GM12878 (cell line): ENCODE measurements at regions not wholly inside any gene's neighbourhood (a gene's known extent, or its start where the extent isn't known, plus 50 kb on each side); places are given as distances from the start of the nearest gene placed in this dataset.
A peak's percentile ranks its signal among the peaks of the same experiment; 100 is the strongest.

Source experiments
- ATAC-seq: fragments of 200-7000 bp; cut with Tn5 transposase; 3 replicates; pipeline ENCODE4 v1.9.1; 2020; ENCODE audit warnings: mild to moderate bottlenecking, moderate library complexity
- BruUV-seq: library from RNA; stranded (reverse); fragments of 400-500 nt; replicated peaks from 2 replicates; lab custom pipeline; 2021; lab: Mats Ljungman, UMichigan
- CTCF ChIA-PET: fragments of 300-600 bp; sonication (Branson Sonifier 250); formaldehyde crosslinking; extraction: SDS; loops from one replicate; lab custom pipeline; 2021; ENCODE audit warnings: inconsistent platforms; lab: Yijun Ruan, JAX
- POLR2A ChIA-PET: fragments of 350-600 bp; formaldehyde crosslinking; extraction: SDS; loops from one replicate; lab custom pipeline; 2021; ENCODE audit warnings: inconsistent platforms; lab: Charles Lee
- RAD21 ChIA-PET: fragments of 300-600 bp; sonication (Branson Sonifier 250); formaldehyde crosslinking; loops from one replicate; lab custom pipeline; 2023; ENCODE audit warnings: antibody characterized with exemption; ENCODE audit not compliant: unreplicated experiment; lab: Charles Lee
- SMC1A ChIA-PET: fragments of 300-600 bp; sonication (Branson Sonifier 250); formaldehyde crosslinking; loops from one replicate; lab custom pipeline; 2023; ENCODE audit not compliant: unreplicated experiment, uncharacterized antibody; lab: Charles Lee
- DNase-seq: peaks from one replicate; pipeline ENCODE4 v3.0.0-alpha.2; 2011; ENCODE audit warnings: low read depth, low spot score
- FAIRE-seq: peaks from 3 replicates; lab custom pipeline; 2011; peaks lifted over from hg19 to GRCh38; lab: Jason Lieb, UNC
- H2AFZ ChIP-seq: 2 replicates; pipeline ENCODE4 v1.6.0; 2011; ENCODE audit warnings: low read depth, low read length, control low read depth; ENCODE audit not compliant: control insufficient read depth
- H3K27ac ChIP-seq: 2 replicates; pipeline ENCODE4 v1.5.1; 2011; ENCODE audit warnings: control low read depth; ENCODE audit not compliant: control insufficient read depth, insufficient read depth
- H3K27me3 ChIP-seq, 2 experiments: replicated peaks in 1 of 2; 2 replicates each; pipeline versions ENCODE4 v1.6.0 to v1.6.1; 2011; ENCODE audit warnings: low read length in 1 of 2; ENCODE audit not compliant: control insufficient read depth in 2 of 2, insufficient read depth in 2 of 2
- H3K36me3 ChIP-seq, 2 experiments: 2 replicates each; pipeline ENCODE4 v1.5.1; 2011; ENCODE audit warnings: low read length in 1 of 2; ENCODE audit not compliant: control insufficient read depth in 2 of 2, insufficient read depth in 2 of 2
- H3K4me1 ChIP-seq: 2 replicates; pipeline ENCODE4 v1.6.1; 2011; ENCODE audit warnings: mild to moderate bottlenecking, low read length, moderate library complexity, mixed read lengths; ENCODE audit not compliant: control insufficient read depth, insufficient read depth
- H3K4me2 ChIP-seq: 2 replicates; pipeline ENCODE4 v1.6.0; 2011; ENCODE audit warnings: control low read depth; ENCODE audit not compliant: control insufficient read depth, insufficient read depth
- H3K4me3 ChIP-seq: fragments of 200-600 bp; sonication (generic); 2 replicates; pipeline ENCODE4 v1.5.1; 2016
- H3K79me2 ChIP-seq: 2 replicates; pipeline ENCODE4 v1.6.0; 2011; ENCODE audit warnings: low read length; ENCODE audit not compliant: control insufficient read depth, insufficient read depth
- H3K9ac ChIP-seq: 2 replicates; pipeline ENCODE4 v1.8.0; 2011; ENCODE audit warnings: low read length, control low read depth, mixed read lengths; ENCODE audit not compliant: control insufficient read depth, insufficient read depth
- H3K9me3 ChIP-seq: replicated peaks from 3 replicates; pipeline ENCODE4 v1.5.1; 2011; ENCODE audit warnings: mild to moderate bottlenecking, low read length; ENCODE audit not compliant: control insufficient read depth, insufficient read depth
- H4K20me1 ChIP-seq: 2 replicates; pipeline ENCODE4 v1.6.0; 2011; ENCODE audit not compliant: control insufficient read depth, insufficient read depth
- GATAD2B ChIP-seq: fragments of 450-650 bp; conservative IDR thresholded peaks from 2 replicates; pipeline ENCODE4 v1.6.1; 2017; ENCODE audit warnings: low read depth, mild to moderate bottlenecking, moderate library complexity
- MEF2A ChIP-seq: IDR thresholded peaks from 2 replicates; pipeline ENCODE4 v1.6.1; 2011; ENCODE audit warnings: low read depth, mild to moderate bottlenecking, low read length, moderate library complexity; ENCODE audit not compliant: insufficient read depth
- MXI1 ChIP-seq: fragments of 150-350 bp; IDR thresholded peaks from 2 replicates; pipeline ENCODE4 v1.6.1; 2011; ENCODE audit warnings: low read depth, mild to moderate bottlenecking, inconsistent platforms, low read length, improper control_type of control experiment
- NFYB ChIP-seq: IDR thresholded peaks from 2 replicates; pipeline ENCODE4 v1.6.1; 2011; ENCODE audit warnings: low read depth, mild to moderate bottlenecking, low read length, improper control_type of control experiment, moderate library complexity; ENCODE audit not compliant: insufficient read depth
- NR2F1 ChIP-seq: fragments of 450-650 bp; conservative IDR thresholded peaks from 2 replicates; pipeline ENCODE4 v1.6.1; 2017; ENCODE audit warnings: mild to moderate bottlenecking
- TCF12 ChIP-seq: IDR thresholded peaks from 2 replicates; pipeline ENCODE4 v1.6.1; 2011; ENCODE audit warnings: low read depth, mild to moderate bottlenecking, low read length
- TCF3 ChIP-seq: IDR thresholded peaks from 2 replicates; pipeline ENCODE4 v1.6.1; 2012; ENCODE audit warnings: low read depth, mild to moderate bottlenecking, low read length, borderline replicate concordance; ENCODE audit not compliant: insufficient read depth
- ZNF207 ChIP-seq: fragments of 450-650 bp; IDR thresholded peaks from 2 replicates; pipeline ENCODE4 v1.6.1; 2014; ENCODE audit warnings: antibody characterized with exemption, mild to moderate bottlenecking, borderline replicate concordance
- WGBS: methylation state at CpG from one replicate; pipeline ENCODE4 v1.1.6; 2016; ENCODE audit warnings: low lambda C conversion rate; ENCODE audit not compliant: insufficient replicate concordance, insufficient coverage; ENCODE audit errors: missing lambda C conversion rate; 5-methylcytosine and 5-hydroxymethylcytosine counted together
- in situ Hi-C: fragments of 300-500 bp; cut with MboI; formaldehyde crosslinking; loops from 9 replicates; pipeline ENCODE4 v1.14.3; 2018; ENCODE audit warnings: mixed read lengths
- intact Hi-C: fragments of 100-400 bp; cut with micrococcal nuclease; formaldehyde crosslinking; loops from one replicate; pipeline ENCODE4 v1.14.2; 2022; ENCODE audit not compliant: unreplicated experiment
- TF ChIP-seq, protein P1 (sequence below): fragments of 450-650 bp; IDR thresholded peaks from 2 replicates; pipeline ENCODE4 v1.6.1; 2016; ENCODE audit warnings: mild to moderate bottlenecking

- TF ChIP-seq MXI1 (no peak), GATAD2B (no peak), ZNF207 (no peak)
Observed at GRCh38 chr22:47997612-47998011, 1235.2 kb downstream of the TBC1D22A start (continued).

DNA sequence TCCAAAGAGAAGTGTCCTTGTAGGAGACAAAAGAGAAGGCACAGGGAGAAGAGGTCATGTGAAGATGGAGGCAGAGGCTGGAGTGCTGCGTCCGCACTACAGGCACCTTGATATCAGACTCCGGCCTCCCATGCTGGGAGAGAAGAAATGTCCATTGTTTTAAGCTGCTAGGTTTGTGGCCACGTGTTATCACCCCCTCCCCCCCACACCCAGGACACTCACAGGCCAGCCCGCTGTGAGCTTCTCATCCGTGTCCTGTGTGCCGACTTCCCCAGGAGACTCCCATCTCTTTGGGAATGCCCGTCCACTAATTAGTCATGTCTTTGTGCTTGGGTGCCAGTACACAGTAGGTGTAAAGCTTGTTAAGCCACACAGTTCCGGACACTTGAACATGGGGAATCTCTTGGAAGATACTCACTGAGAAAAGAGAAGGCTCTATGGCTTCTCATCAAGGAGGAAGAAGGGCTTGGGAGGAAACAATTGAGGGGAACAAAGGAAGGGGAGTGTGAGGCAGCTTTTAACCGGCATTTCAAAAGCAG is 1234.7 kb downstream of the TBC1D22A start:
- intact Hi-C loops (no loop called here), in situ Hi-C loops (no loop called here)
- Histone ChIP-seq H3K79me2 (no peaks in the 10 kb centered on the region), H4K20me1 (no peaks in the 10 kb centered on the region), H3K4me1 (no peaks in the 10 kb centered on the region), H3K9me3 (no peaks in the 10 kb centered on the region; the same call in 2 of the 3 replicates), H3K4me3 (no peak overlapping the region), H3K27ac (no peak overlapping the region), H3K36me3 (no peaks in the 10 kb centered on the region), H3K27me3 (no peaks in the 10 kb centered on the region), H3K4me2 (no peak overlapping the region), H2AFZ (no peak overlapping the region), H3K9ac (no peak overlapping the region)
- TF ChIP-seq, protein P1, sequence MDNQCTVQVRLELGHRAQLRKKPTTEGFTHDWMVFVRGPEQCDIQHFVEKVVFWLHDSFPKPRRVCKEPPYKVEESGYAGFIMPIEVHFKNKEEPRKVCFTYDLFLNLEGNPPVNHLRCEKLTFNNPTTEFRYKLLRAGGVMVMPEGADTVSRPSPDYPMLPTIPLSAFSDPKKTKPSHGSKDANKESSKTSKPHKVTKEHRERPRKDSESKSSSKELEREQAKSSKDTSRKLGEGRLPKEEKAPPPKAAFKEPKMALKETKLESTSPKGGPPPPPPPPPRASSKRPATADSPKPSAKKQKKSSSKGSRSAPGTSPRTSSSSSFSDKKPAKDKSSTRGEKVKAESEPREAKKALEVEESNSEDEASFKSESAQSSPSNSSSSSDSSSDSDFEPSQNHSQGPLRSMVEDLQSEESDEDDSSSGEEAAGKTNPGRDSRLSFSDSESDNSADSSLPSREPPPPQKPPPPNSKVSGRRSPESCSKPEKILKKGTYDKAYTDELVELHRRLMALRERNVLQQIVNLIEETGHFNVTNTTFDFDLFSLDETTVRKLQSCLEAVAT = no peak
- ChIA-PET RAD21 (no interaction called here), CTCF (no interaction called here), POLR2A (no interaction called here), SMC1A (no interaction called here)
- DNase-seq = no peak
- BruUV-seq = no TSS peak
- WGBS = 77% methylated on average over 10 of the region's 10 CpGs
- FAIRE-seq = no peak
- ATAC-seq = no peak

DNA sequence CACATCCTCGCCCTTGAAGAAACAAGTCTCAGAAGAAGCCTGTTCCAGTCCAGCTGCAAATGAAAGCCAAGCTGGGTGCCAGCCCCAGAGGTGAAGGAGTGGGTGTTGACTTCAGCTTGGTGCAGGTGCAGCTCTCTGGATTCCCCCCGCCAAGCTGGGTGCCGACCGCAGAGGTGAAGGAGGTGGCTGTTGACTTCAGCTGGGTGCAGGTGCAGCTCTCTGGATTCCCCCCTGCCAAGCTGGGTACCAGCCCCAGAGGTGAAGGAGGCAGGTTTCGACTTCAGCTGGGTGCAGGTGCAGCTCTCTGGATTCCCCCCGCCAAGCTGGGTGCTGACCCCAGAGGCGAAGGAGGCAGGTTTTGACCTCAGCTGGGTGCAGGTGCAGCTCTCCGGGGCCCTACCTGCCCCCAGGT is 1234.0 kb downstream of the TBC1D22A start:
- Histone ChIP-seq H3K79me2 (no peaks in the 10 kb centered on the region), H3K9me3 (no peaks in the 10 kb centered on the region; the same call in 2 of the 3 replicates), H3K9ac (no peak overlapping the region), H3K36me3 (no peaks in the 10 kb centered on the region), H3K27ac (no peak overlapping the region), H3K4me1 (no peaks in the 10 kb centered on the region), H4K20me1 (no peaks in the 10 kb centered on the region)
- peak; percentile 25 for DNase-seq
- SMC1A ChIA-PET = no interaction called here
- WGBS = 2% methylated on average over 8 of the region's 8 CpGs
- RAD21 ChIA-PET = no interaction called here
- intact Hi-C loops = no loop called here
- TF ChIP-seq MEF2A (no peak), TCF3 (peak; percentile 94), TCF12 (0 out of 2 replicates have a peak, but pooled peaks have one; percentile 78), NFYB (no peak), NR2F1 (peak; percentile 57)
- TF ChIP-seq, all 136 proteins: peak for 3
- Histone ChIP-seq H2AFZ (no peak overlapping the region), H3K4me3 (no peak overlapping the region), H3K27me3 (no peaks in the 10 kb centered on the region), H3K4me2 (no peak overlapping the region)
- BruUV-seq = no TSS peak
- FAIRE-seq = no peak
- in situ Hi-C loops = no loop called here
- peak; percentile 40 for ATAC-seq
- ChIA-PET CTCF (no interaction called here), POLR2A (no interaction called here)
